SU-DHL-6 (cell line): ENCODE measurements at regions not wholly inside any gene's neighbourhood (a gene's known extent, or its start where the extent isn't known, plus 50 kb on each side); places are given as distances from the start of the nearest gene placed in this dataset.
A peak's percentile ranks its signal among the peaks of the same experiment; 100 is the strongest.

Experiments
- H2AFZ ChIP-seq: fragments of 200-600 bp; sonication (generic); 2 replicates; pipeline ENCODE4 v1.6.1; 2014; ENCODE audit warnings: low read depth, mild to moderate bottlenecking, moderate library complexity, mixed read lengths, antibody characterized with exemption, low read length; ENCODE audit not compliant: severe bottlenecking
- H3F3A ChIP-seq: fragments of 200-600 bp; shearing (Covaris generic); 2 replicates; pipeline ENCODE4 v1.6.0; 2016; ENCODE audit warnings: antibody characterized with exemption, mild to moderate bottlenecking; ENCODE audit not compliant: insufficient read depth
- H3K27ac ChIP-seq: fragments of 200-600 bp; sonication (generic); 2 replicates; pipeline ENCODE4 v1.5.1; 2016; ENCODE audit warnings: low read depth, mild to moderate bottlenecking, low read length, moderate library complexity, mixed read lengths
- H3K27me3 ChIP-seq: fragments of 200-600 bp; sonication (generic), shearing (Covaris generic); 2 replicates; pipeline ENCODE4 v1.6.0; 2014; ENCODE audit warnings: mild to moderate bottlenecking, low read length
- H3K36me3 ChIP-seq: fragments of 200-600 bp; sonication (generic); 2 replicates; pipeline ENCODE4 v1.6.1; 2014; ENCODE audit warnings: mild to moderate bottlenecking, low read length, mixed read lengths
- H3K4me2 ChIP-seq: fragments of 300-600, 200-600 bp; shearing (Covaris generic), sonication (generic); 2 replicates; pipeline ENCODE4 v1.6.0; 2014; ENCODE audit warnings: low read length, low read depth, mild to moderate bottlenecking; ENCODE audit not compliant: poor library complexity, severe bottlenecking
- H3K4me3 ChIP-seq: fragments of 200-600 bp; sonication (generic); 2 replicates; pipeline ENCODE4 v1.5.1; 2014; ENCODE audit warnings: antibody characterized with exemption, low read length, mild to moderate bottlenecking, mixed read lengths; ENCODE audit not compliant: insufficient read depth, poor library complexity, severe bottlenecking
- H3K79me2 ChIP-seq: fragments of 200-600 bp; sonication (generic); 2 replicates; pipeline ENCODE4 v1.6.1; 2014; ENCODE audit warnings: mild to moderate bottlenecking, low read length, moderate library complexity; ENCODE audit not compliant: insufficient read depth
- H3K9ac ChIP-seq: fragments of 200-600 bp; sonication (generic); 2 replicates; pipeline ENCODE4 v1.7.0; 2014; ENCODE audit warnings: mild to moderate bottlenecking, low read length
- H3K9me2 ChIP-seq: fragments of 200-600 bp; sonication (generic); replicated peaks from 2 replicates; pipeline ENCODE4 v1.6.1; 2014; ENCODE audit warnings: low read length; ENCODE audit not compliant: insufficient read depth
- H3K9me3 ChIP-seq: fragments of 200-600 bp; sonication (generic); 2 replicates; pipeline ENCODE4 v1.6.1; 2014; ENCODE audit warnings: low read length, mixed read lengths; ENCODE audit not compliant: insufficient read depth
- H4K20me1 ChIP-seq: fragments of 200-600 bp; sonication (generic); 2 replicates; pipeline ENCODE4 v1.6.1; 2014; ENCODE audit warnings: low read depth, mild to moderate bottlenecking, antibody characterized with exemption, low read length, moderate library complexity, mixed read lengths
- EZH2phosphoT487 ChIP-seq: fragments of 200-600 bp; sonication (generic), shearing (Covaris generic); conservative IDR thresholded peaks from 2 replicates; pipeline ENCODE4 v1.6.1; 2018; ENCODE audit warnings: mild to moderate bottlenecking, antibody characterized with exemption, low read length, moderate library complexity, mixed read lengths
- TF ChIP-seq, protein P1 (sequence below): fragments of 200-600 bp; sonication (generic); IDR thresholded peaks from one replicate; pipeline ENCODE4 v1.5.1; 2017; ENCODE audit warnings: antibody characterized with exemption, mild to moderate bottlenecking, low read length, moderate library complexity; ENCODE audit not compliant: insufficient read depth, poor library complexity, severe bottlenecking

DNA sequence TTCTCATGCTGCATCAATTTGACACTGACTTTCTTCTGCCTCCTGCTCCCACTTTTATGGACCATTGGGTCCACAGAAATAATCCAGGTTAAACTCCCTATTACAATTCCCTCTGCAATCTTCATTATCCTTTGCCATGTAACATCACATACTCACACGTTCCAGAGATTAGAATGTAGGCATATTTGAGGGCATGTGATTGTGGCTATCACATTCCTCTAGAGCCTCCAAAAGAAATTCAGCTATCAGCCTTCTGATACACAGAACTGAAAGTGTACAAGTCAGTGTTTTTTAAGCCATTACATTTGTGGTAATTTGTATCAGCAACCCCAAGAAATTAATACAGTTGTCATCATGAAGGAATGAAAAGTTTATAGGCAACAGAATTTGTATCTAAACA, 892.4 kb downstream of the RPS29 start:
- H3K79me2 ChIP-seq = no peaks in the 10 kb centered on the region
- H3K9ac ChIP-seq = no peak overlapping the region
- H3K27me3 ChIP-seq = no peaks in the 10 kb centered on the region
- no peaks in the 10 kb centered on the region for H3F3A ChIP-seq
- no peak overlapping the region for H3K27ac ChIP-seq
- H3K9me2 ChIP-seq = no peaks in the 10 kb centered on the region
- no peak overlapping the region for H3K4me2 ChIP-seq
- H3K9me3 ChIP-seq = no peaks in the 10 kb centered on the region
- no peaks in the 10 kb centered on the region for H4K20me1 ChIP-seq
- H3K4me3 ChIP-seq = no peak overlapping the region
- peak overlapping the region; percentile 61 for H2AFZ ChIP-seq
- TF ChIP-seq EZH2phosphoT487 = no peak
- TF ChIP-seq, protein P1, sequence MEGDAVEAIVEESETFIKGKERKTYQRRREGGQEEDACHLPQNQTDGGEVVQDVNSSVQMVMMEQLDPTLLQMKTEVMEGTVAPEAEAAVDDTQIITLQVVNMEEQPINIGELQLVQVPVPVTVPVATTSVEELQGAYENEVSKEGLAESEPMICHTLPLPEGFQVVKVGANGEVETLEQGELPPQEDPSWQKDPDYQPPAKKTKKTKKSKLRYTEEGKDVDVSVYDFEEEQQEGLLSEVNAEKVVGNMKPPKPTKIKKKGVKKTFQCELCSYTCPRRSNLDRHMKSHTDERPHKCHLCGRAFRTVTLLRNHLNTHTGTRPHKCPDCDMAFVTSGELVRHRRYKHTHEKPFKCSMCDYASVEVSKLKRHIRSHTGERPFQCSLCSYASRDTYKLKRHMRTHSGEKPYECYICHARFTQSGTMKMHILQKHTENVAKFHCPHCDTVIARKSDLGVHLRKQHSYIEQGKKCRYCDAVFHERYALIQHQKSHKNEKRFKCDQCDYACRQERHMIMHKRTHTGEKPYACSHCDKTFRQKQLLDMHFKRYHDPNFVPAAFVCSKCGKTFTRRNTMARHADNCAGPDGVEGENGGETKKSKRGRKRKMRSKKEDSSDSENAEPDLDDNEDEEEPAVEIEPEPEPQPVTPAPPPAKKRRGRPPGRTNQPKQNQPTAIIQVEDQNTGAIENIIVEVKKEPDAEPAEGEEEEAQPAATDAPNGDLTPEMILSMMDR = no peak
- no peaks in the 10 kb centered on the region for H3K36me3 ChIP-seq

DNA sequence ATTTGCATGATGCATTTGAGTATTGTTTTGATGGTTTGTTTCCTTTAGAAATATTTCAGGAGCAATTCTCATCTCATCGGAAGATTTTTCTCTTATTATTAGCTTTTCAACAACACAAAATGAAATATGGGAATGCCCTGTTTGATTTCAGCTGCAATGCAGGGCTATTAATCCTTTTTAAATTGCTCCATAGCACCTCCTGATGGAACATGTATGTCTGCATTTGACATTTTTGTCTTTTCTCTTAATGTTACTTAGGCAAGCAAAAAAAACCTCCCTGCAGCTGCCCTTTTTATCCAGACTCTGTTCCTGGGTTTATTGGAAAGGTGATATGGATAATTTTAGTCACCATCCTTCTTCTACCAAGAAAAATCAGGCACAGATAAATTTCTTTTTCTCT, 895.8 kb downstream of the RPS29 start:
- no peak overlapping the region for H3K4me2 ChIP-seq
- H3K9me2 ChIP-seq = no peaks in the 10 kb centered on the region
- H3K4me3 ChIP-seq = no peak overlapping the region
- no peak overlapping the region for H3K27ac ChIP-seq
- H3K27me3 ChIP-seq = no peaks in the 10 kb centered on the region
- H3K79me2 ChIP-seq = no peaks in the 10 kb centered on the region
- no peaks in the 10 kb centered on the region for H3K9me3 ChIP-seq
- TF ChIP-seq, protein P1 = peak; percentile 14
- TF ChIP-seq EZH2phosphoT487 = no peak
- no peak overlapping the region for H2AFZ ChIP-seq
- no peaks in the 10 kb centered on the region for H4K20me1 ChIP-seq
- no peak overlapping the region for H3K9ac ChIP-seq
- H3K36me3 ChIP-seq = no peaks in the 10 kb centered on the region
- H3F3A ChIP-seq = no peaks in the 10 kb centered on the region

DNA sequence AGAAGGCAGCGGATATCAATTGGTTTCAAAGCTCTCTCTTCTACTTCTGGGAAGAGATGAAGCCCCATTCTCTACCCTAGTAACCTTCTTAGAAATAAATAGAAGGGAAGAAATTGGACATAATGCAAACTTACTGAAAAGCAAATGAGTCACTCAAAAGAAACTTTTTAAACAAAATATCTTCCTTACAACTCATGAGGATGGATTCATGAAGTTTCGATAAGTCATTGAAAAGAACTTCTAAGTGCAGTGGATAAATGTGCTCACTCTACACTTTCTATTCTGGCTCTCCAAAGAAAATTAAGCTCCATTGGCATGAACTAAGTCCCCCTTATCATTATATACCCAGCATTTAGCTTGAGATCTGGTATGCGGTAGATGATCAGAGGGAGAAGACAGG, 899.5 kb downstream of the RPS29 start:
- H3K36me3 ChIP-seq = no peaks in the 10 kb centered on the region
- H3K27ac ChIP-seq = no peak overlapping the region
- H3K9me2 ChIP-seq = no peaks in the 10 kb centered on the region
- no peaks in the 10 kb centered on the region for H3K9me3 ChIP-seq
- no peak overlapping the region for H3K9ac ChIP-seq
- no peak overlapping the region for H3K4me2 ChIP-seq
- H4K20me1 ChIP-seq = no peaks in the 10 kb centered on the region
- no peak overlapping the region for H2AFZ ChIP-seq
- H3K27me3 ChIP-seq = no peaks in the 10 kb centered on the region
- H3F3A ChIP-seq = no peaks in the 10 kb centered on the region
- H3K4me3 ChIP-seq = no peak overlapping the region
- TF ChIP-seq EZH2phosphoT487 = no peak
- TF ChIP-seq, protein P1 = no peak
- H3K79me2 ChIP-seq = no peaks in the 10 kb centered on the region
